ENCODE measurements at regions not wholly inside any gene's neighbourhood (a gene's known extent, or its start where the extent isn't known, plus 50 kb on each side); places are given as distances from the start of the nearest gene placed in this dataset.

DNA sequence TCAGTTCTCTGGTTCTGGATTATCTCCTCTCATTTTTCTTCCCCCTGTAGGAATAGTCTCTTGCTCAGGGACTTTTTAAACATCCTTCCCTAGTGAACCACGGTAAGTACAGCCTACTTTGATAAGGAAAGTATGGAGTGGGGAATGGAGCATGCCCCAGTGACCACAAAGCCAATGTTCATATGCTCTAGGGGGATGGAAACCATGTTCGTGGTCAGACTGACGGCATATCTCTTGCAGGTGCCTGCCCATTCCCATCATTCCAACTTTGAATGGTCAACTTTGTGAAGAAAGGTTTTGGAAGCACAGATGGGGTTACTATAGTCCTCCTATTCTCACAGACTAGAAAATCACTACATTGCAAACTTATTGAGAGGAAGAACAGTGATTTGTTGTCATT, 332.5 kb upstream of the NCAM1 start:
- no peak overlapping the region for H3K27ac ChIP-seq
- H3K4me2 ChIP-seq (ENCODE audit: low read length), result no peak overlapping the region
- H3K9ac ChIP-seq, result no peak overlapping the region
- H3K4me1 ChIP-seq, result no peaks in the 10 kb centered on the region
- no peaks in the 10 kb centered on the region for H3K27me3 ChIP-seq (ENCODE audit: control insufficient read depth, insufficient read depth, low read length)
- TF ChIP-seq, protein P1, sequence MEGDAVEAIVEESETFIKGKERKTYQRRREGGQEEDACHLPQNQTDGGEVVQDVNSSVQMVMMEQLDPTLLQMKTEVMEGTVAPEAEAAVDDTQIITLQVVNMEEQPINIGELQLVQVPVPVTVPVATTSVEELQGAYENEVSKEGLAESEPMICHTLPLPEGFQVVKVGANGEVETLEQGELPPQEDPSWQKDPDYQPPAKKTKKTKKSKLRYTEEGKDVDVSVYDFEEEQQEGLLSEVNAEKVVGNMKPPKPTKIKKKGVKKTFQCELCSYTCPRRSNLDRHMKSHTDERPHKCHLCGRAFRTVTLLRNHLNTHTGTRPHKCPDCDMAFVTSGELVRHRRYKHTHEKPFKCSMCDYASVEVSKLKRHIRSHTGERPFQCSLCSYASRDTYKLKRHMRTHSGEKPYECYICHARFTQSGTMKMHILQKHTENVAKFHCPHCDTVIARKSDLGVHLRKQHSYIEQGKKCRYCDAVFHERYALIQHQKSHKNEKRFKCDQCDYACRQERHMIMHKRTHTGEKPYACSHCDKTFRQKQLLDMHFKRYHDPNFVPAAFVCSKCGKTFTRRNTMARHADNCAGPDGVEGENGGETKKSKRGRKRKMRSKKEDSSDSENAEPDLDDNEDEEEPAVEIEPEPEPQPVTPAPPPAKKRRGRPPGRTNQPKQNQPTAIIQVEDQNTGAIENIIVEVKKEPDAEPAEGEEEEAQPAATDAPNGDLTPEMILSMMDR (IDR thresholded peaks at IDR 0.05), result no peak
- no peaks in the 10 kb centered on the region for H3K36me3 ChIP-seq (ENCODE audit: control insufficient read depth, insufficient read depth, low read length)
- H3K4me3 ChIP-seq (ENCODE audit: low read depth, low read length), result no peak overlapping the region
- H3K79me2 ChIP-seq, result no peaks in the 10 kb centered on the region
- H3K9me3 ChIP-seq (ENCODE audit: control insufficient read depth, low read length), result no peaks in the 10 kb centered on the region
- H2AFZ ChIP-seq, result no peak overlapping the region

DNA sequence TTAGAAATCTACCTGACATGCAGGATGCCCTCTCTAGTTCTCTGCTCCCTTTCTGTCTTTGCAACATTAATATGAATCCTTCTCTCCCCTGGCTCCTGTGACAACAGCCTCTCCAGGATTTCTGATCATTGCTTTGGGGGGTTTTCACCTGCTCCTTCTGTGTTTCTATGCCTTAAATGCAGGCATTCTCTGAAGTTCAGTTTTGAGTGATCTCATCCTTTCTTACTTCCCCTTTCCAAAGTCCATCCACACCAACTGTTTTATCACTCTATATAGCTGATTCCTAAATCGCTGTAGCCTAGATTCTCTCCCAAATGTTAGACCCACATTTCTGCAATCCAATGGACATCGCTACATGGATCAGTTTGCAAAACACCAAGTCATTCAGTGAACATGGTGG, 330.7 kb upstream of the NCAM1 start:
- no peak overlapping the region for H3K4me2 ChIP-seq (ENCODE audit: low read length)
- H3K36me3 ChIP-seq (ENCODE audit: control insufficient read depth, insufficient read depth, low read length), result no peaks in the 10 kb centered on the region
- no peak overlapping the region for H3K4me3 ChIP-seq (ENCODE audit: low read depth, low read length)
- no peaks in the 10 kb centered on the region for H3K27me3 ChIP-seq (ENCODE audit: control insufficient read depth, insufficient read depth, low read length)
- no peak overlapping the region for H3K9ac ChIP-seq
- TF ChIP-seq, protein P1 (IDR thresholded peaks at IDR 0.05), result no peak
- H3K4me1 ChIP-seq, result no peaks in the 10 kb centered on the region
- no peak overlapping the region for H3K27ac ChIP-seq
- H3K79me2 ChIP-seq, result no peaks in the 10 kb centered on the region
- H3K9me3 ChIP-seq (ENCODE audit: control insufficient read depth, low read length), result no peaks in the 10 kb centered on the region
- H2AFZ ChIP-seq, result no peak overlapping the region

DNA sequence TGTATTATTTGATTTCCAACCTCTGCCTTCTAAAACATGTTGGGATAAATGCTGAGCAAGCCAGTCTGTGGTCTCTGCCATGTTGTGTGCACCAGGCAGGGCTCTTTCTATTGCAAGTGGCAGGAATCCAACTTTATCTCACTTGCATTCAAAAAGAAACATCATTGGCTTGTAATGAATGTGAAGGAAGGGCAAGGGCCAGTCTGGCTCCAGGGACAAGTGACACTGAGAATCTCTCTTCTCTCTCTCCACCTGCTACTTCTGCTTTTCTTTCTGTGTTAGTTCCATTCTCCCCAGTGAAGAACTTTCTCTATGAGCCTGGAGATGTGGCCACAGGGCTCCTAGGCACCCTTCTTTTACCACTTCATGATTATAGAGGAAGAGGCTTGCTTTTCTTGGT, 329.9 kb upstream of the NCAM1 start:
- Histone ChIP-seq H3K9ac (no peak overlapping the region), H3K4me1 (no peaks in the 10 kb centered on the region), H3K36me3 (ENCODE audit: control insufficient read depth, insufficient read depth, low read length) (no peaks in the 10 kb centered on the region), H3K9me3 (ENCODE audit: control insufficient read depth, low read length) (no peaks in the 10 kb centered on the region), H3K27ac (no peak overlapping the region), H3K27me3 (ENCODE audit: control insufficient read depth, insufficient read depth, low read length) (no peaks in the 10 kb centered on the region), H2AFZ (no peak overlapping the region), H3K4me2 (ENCODE audit: low read length) (no peak overlapping the region), H3K79me2 (no peaks in the 10 kb centered on the region), H3K4me3 (ENCODE audit: low read depth, low read length) (no peak overlapping the region)
- TF ChIP-seq, protein P1 (IDR thresholded peaks at IDR 0.05), result no peak

DNA sequence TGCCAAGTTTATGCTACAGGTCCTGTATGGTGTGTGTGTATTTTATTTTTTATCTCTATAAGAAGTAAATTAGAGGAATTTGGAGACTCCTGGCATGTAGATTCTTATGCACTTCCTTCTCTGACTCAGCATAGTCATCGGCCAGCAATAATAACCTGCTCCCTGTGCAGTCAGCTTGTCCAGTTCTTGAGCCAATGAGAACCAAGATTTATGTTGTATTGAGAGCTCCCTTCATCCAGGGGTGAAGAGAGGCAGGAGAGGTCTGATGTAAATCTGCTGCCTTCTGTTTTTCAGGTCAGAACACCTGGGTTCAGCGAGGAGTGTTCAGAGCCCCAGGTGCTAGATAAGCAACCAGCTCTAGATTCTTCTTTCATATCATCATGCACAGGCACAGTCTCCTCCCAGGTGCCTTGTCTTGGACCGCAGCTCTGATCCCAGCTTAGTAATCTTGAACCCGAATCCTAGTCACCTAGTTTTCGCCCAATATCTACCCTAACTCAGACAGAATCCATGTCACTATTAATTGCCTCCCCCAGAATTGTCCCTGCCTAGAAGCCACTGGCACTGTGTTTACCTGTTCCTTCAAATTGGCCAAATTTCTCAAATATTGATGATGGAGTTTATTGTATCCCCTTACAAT, 328.2 kb upstream of the NCAM1 start:
- no peak overlapping the region for H3K4me2 ChIP-seq (ENCODE audit: low read length)
- H3K4me1 ChIP-seq, result no peaks in the 10 kb centered on the region
- no peaks in the 10 kb centered on the region for H3K36me3 ChIP-seq (ENCODE audit: control insufficient read depth, insufficient read depth, low read length)
- no peaks in the 10 kb centered on the region for H3K27me3 ChIP-seq (ENCODE audit: control insufficient read depth, insufficient read depth, low read length)
- H3K4me3 ChIP-seq (ENCODE audit: low read depth, low read length), result no peak overlapping the region
- no peak overlapping the region for H2AFZ ChIP-seq
- H3K79me2 ChIP-seq, result no peaks in the 10 kb centered on the region
- H3K27ac ChIP-seq, result no peak overlapping the region
- TF ChIP-seq, protein P1 (IDR thresholded peaks at IDR 0.05), result no peak
- no peaks in the 10 kb centered on the region for H3K9me3 ChIP-seq (ENCODE audit: control insufficient read depth, low read length)
- H3K9ac ChIP-seq, result no peak overlapping the region

DNA sequence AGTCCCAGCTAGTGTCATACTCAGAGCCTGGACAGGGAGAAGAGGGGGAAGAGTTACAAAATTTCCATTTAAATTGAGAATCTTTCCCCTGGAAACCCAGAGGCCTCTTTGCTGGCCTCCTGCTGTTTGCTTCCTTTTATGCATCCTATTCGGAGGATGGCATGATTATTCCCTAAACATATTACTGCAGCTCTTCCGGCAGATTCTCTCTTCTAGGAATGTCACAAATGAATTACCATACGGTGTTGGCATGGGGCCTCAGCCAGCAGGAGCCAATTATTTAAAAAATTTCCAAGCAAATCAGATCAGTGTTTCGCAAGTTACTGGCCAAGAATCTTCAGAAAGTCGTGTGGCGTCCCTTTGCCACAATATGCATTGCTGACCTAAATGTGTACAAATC, 326.7 kb upstream of the NCAM1 start:
- Histone ChIP-seq H2AFZ (no peak overlapping the region), H3K4me2 (ENCODE audit: low read length) (no peak overlapping the region), H3K9me3 (ENCODE audit: control insufficient read depth, low read length) (no peaks in the 10 kb centered on the region), H3K9ac (no peak overlapping the region), H3K27ac (no peak overlapping the region), H3K79me2 (no peaks in the 10 kb centered on the region), H3K4me1 (no peaks in the 10 kb centered on the region), H3K36me3 (ENCODE audit: control insufficient read depth, insufficient read depth, low read length) (no peaks in the 10 kb centered on the region), H3K4me3 (ENCODE audit: low read depth, low read length) (no peak overlapping the region), H3K27me3 (ENCODE audit: control insufficient read depth, insufficient read depth, low read length) (no peaks in the 10 kb centered on the region)
- TF ChIP-seq, protein P1 (IDR thresholded peaks at IDR 0.05), result no peak
